ENCODE measurements at regions not wholly inside any gene's neighbourhood (a gene's known extent, or its start where the extent isn't known, plus 50 kb on each side); places are given as distances from the start of the nearest gene placed in this dataset.

DNA sequence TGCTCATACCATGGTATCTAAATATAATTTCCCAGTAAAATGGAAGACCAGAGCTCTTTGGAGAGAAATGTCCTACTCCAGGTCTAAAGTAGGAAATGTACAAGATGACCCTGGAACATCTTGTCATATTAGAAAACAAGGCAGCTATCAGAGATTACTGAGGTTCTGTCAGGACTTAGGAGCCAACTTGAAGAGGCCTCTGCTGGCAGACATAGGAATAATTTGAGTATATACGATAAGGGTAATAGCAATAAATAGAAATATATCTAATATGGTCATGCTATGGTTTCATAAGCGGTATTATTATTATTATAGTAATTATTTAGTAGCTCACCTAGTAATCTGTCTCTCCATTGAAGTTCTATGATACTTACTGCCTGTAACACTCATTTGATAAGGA, 224.2 kb downstream of the SOX2 start:
- TF ChIP-seq, protein P1, sequence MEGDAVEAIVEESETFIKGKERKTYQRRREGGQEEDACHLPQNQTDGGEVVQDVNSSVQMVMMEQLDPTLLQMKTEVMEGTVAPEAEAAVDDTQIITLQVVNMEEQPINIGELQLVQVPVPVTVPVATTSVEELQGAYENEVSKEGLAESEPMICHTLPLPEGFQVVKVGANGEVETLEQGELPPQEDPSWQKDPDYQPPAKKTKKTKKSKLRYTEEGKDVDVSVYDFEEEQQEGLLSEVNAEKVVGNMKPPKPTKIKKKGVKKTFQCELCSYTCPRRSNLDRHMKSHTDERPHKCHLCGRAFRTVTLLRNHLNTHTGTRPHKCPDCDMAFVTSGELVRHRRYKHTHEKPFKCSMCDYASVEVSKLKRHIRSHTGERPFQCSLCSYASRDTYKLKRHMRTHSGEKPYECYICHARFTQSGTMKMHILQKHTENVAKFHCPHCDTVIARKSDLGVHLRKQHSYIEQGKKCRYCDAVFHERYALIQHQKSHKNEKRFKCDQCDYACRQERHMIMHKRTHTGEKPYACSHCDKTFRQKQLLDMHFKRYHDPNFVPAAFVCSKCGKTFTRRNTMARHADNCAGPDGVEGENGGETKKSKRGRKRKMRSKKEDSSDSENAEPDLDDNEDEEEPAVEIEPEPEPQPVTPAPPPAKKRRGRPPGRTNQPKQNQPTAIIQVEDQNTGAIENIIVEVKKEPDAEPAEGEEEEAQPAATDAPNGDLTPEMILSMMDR (IDR thresholded peaks at IDR 0.05): no peak
- TF ChIP-seq POLR2A (IDR thresholded peaks at IDR 0.05): no peak

Measured in testis (tissue), 2 donors.